ENCODE measurements at regions not wholly inside any gene's neighbourhood (a gene's known extent, or its start where the extent isn't known, plus 50 kb on each side); places are given as distances from the start of the nearest gene placed in this dataset.

DNA sequence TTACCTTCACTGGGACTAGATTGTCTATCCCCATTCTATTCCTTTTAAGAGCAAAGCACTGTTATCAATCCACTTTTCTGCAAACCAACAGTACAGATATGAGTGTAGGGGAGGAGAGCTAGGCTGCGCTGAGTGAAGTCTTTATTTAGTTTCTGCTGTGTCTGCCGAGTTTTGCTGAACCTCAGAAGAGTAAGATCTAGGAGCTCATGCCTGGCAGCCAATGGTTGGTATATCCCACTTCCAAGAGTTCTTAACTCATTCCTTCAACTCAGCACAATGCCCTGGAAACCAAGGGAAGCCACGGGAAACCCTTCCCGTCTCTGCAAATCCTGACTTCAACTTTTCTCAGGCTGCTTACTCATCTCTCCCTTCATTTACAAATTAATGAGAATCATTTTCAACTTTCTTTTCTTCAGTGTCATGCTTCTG lies 58.0 kb upstream of the JAK2 start (continued):
- TF ChIP-seq, protein P1, sequence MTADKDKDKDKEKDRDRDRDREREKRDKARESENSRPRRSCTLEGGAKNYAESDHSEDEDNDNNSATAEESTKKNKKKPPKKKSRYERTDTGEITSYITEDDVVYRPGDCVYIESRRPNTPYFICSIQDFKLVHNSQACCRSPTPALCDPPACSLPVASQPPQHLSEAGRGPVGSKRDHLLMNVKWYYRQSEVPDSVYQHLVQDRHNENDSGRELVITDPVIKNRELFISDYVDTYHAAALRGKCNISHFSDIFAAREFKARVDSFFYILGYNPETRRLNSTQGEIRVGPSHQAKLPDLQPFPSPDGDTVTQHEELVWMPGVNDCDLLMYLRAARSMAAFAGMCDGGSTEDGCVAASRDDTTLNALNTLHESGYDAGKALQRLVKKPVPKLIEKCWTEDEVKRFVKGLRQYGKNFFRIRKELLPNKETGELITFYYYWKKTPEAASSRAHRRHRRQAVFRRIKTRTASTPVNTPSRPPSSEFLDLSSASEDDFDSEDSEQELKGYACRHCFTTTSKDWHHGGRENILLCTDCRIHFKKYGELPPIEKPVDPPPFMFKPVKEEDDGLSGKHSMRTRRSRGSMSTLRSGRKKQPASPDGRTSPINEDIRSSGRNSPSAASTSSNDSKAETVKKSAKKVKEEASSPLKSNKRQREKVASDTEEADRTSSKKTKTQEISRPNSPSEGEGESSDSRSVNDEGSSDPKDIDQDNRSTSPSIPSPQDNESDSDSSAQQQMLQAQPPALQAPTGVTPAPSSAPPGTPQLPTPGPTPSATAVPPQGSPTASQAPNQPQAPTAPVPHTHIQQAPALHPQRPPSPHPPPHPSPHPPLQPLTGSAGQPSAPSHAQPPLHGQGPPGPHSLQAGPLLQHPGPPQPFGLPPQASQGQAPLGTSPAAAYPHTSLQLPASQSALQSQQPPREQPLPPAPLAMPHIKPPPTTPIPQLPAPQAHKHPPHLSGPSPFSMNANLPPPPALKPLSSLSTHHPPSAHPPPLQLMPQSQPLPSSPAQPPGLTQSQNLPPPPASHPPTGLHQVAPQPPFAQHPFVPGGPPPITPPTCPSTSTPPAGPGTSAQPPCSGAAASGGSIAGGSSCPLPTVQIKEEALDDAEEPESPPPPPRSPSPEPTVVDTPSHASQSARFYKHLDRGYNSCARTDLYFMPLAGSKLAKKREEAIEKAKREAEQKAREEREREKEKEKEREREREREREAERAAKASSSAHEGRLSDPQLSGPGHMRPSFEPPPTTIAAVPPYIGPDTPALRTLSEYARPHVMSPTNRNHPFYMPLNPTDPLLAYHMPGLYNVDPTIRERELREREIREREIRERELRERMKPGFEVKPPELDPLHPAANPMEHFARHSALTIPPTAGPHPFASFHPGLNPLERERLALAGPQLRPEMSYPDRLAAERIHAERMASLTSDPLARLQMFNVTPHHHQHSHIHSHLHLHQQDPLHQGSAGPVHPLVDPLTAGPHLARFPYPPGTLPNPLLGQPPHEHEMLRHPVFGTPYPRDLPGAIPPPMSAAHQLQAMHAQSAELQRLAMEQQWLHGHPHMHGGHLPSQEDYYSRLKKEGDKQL (CRISPR knock-in tag; IDR thresholded peaks at IDR 0.05; ENCODE audit: borderline replicate concordance), result no peak
- TF ChIP-seq HOXB6 (CRISPR knock-in tag; IDR thresholded peaks at IDR 0.05; ENCODE audit: borderline replicate concordance) (no peak), MYNN (IDR thresholded peaks at IDR 0.05) (no peak), MYNN (CRISPR knock-in tag; IDR thresholded peaks at IDR 0.05) (no peak), BHLHE40 (IDR thresholded peaks at IDR 0.05; ENCODE audit: low read length) (no peak), HLTF (IDR thresholded peaks at IDR 0.05) (no peak), POLR3A (IDR thresholded peaks at IDR 0.05; ENCODE audit: borderline replicate concordance, extremely low read depth, insufficient read depth, insufficient read length) (no peak), ELF4 (CRISPR knock-in tag; IDR thresholded peaks at IDR 0.05) (no peak), SRSF1 (IDR thresholded peaks at IDR 0.05; ENCODE audit: low read depth, low read length) (no peak), TCF3 (CRISPR knock-in tag; IDR thresholded peaks at IDR 0.05) (peak; percentile 28; the same call in 1 of the 2 replicates), RUNX1 (IDR thresholded peaks at IDR 0.05; ENCODE audit: low read depth) (no peak), NR4A1 (CRISPR knock-in tag; IDR thresholded peaks at IDR 0.05) (no peak), NR4A1 (tag; IDR thresholded peaks at IDR 0.05) (no peak), NBN (IDR thresholded peaks at IDR 0.05; ENCODE audit: low read depth) (no peak), DPF2 (IDR thresholded peaks at IDR 0.05) (0 out of 2 replicates have a peak, but pooled peaks have one; percentile 32), ZNF311 (CRISPR knock-in tag; IDR thresholded peaks at IDR 0.05) (no peak), SMARCA4 (IDR thresholded peaks at IDR 0.05) (peak; percentile 57; the same call in 1 of the 2 replicates), ZNF143 (CRISPR knock-in tag; IDR thresholded peaks at IDR 0.05) (no peak), MEIS2 (IDR thresholded peaks at IDR 0.05; ENCODE audit: partially characterized antibody) (peak; percentile 66), RBFOX2 (IDR thresholded peaks at IDR 0.05; ENCODE audit: low read depth, low read length) (no peak), ZBTB8A (IDR thresholded peaks at IDR 0.05; ENCODE audit: partially characterized antibody) (no peak), JUND (IDR thresholded peaks at IDR 0.05; ENCODE audit: borderline replicate concordance, low read depth, low read length) (no peak), JUND (tag; IDR thresholded peaks at IDR 0.05; ENCODE audit: borderline replicate concordance, low read depth, low read length) (peak; percentile 37; the same call in 1 of the 3 replicates)
- TF ChIP-seq, protein P2, sequence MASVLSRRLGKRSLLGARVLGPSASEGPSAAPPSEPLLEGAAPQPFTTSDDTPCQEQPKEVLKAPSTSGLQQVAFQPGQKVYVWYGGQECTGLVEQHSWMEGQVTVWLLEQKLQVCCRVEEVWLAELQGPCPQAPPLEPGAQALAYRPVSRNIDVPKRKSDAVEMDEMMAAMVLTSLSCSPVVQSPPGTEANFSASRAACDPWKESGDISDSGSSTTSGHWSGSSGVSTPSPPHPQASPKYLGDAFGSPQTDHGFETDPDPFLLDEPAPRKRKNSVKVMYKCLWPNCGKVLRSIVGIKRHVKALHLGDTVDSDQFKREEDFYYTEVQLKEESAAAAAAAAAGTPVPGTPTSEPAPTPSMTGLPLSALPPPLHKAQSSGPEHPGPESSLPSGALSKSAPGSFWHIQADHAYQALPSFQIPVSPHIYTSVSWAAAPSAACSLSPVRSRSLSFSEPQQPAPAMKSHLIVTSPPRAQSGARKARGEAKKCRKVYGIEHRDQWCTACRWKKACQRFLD (CRISPR knock-in tag; IDR thresholded peaks at IDR 0.05), result no peak
- TF ChIP-seq, protein P3, sequence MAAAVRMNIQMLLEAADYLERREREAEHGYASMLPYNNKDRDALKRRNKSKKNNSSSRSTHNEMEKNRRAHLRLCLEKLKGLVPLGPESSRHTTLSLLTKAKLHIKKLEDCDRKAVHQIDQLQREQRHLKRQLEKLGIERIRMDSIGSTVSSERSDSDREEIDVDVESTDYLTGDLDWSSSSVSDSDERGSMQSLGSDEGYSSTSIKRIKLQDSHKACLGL (CRISPR knock-in tag; IDR thresholded peaks at IDR 0.05; ENCODE audit: borderline replicate concordance, poor library complexity, severe bottlenecking), result no peak
